H9 (cell line): ENCODE measurements at regions not wholly inside any gene's neighbourhood (a gene's known extent, or its start where the extent isn't known, plus 50 kb on each side); places are given as distances from the start of the nearest gene placed in this dataset.

Experiments used
- DNase-seq: peaks from one replicate; pipeline ENCODE4 v3.0.0-alpha.2; 2017
- H2AFZ ChIP-seq: one replicate; pipeline ENCODE4 v1.6.1; 2013; ENCODE audit warnings: mild to moderate bottlenecking, low read length, control low read depth, moderate library complexity
- H2AK5ac ChIP-seq: 2 replicates; pipeline ENCODE4 v1.6.1; 2013; ENCODE audit warnings: low read length, control low read depth, mixed read lengths; ENCODE audit not compliant: insufficient read length
- H2BK120ac ChIP-seq: one replicate; pipeline ENCODE4 v1.6.1; 2013; ENCODE audit warnings: low read depth, mild to moderate bottlenecking, low read length, control low read depth, inconsistent platforms; ENCODE audit not compliant: poor library complexity, severe bottlenecking
- H2BK12ac ChIP-seq: 2 replicates; pipeline ENCODE4 v1.6.1; 2013; ENCODE audit warnings: low read length, control low read depth, mixed read lengths, low read depth; ENCODE audit not compliant: insufficient read length
- H2BK15ac ChIP-seq: 2 replicates; pipeline ENCODE4 v1.6.1; 2013; ENCODE audit warnings: low read depth, low read length, control low read depth
- H2BK20ac ChIP-seq: one replicate; pipeline ENCODE4 v1.6.1; 2013; ENCODE audit warnings: low read depth, mild to moderate bottlenecking, low read length, control low read depth, inconsistent platforms; ENCODE audit not compliant: poor library complexity, severe bottlenecking
- H2BK5ac ChIP-seq: 2 replicates; pipeline ENCODE4 v1.6.1; 2013; ENCODE audit warnings: low read length, control low read depth, mixed read lengths; ENCODE audit not compliant: insufficient read length
- H3K14ac ChIP-seq: 2 replicates; pipeline ENCODE4 v1.6.1; 2013; ENCODE audit warnings: low read length, control low read depth; ENCODE audit not compliant: insufficient read depth
- H3K18ac ChIP-seq: 2 replicates; pipeline ENCODE4 v1.6.1; 2013; ENCODE audit warnings: low read depth, mild to moderate bottlenecking, mixed read lengths, low read length, control low read depth; ENCODE audit not compliant: insufficient read length
- H3K23ac ChIP-seq: 2 replicates; pipeline ENCODE4 v1.6.1; 2013; ENCODE audit warnings: low read length, control low read depth, mixed read lengths, low read depth; ENCODE audit not compliant: insufficient read length
- H3K23me2 ChIP-seq: 2 replicates; pipeline ENCODE4 v1.6.1; 2013; ENCODE audit warnings: low read depth, mild to moderate bottlenecking, mixed read lengths, low read length, control low read depth; ENCODE audit not compliant: insufficient read length, poor library complexity, severe bottlenecking
- H3K27ac ChIP-seq: 2 replicates; pipeline ENCODE4 v1.5.1; 2013; ENCODE audit warnings: low read length, control low read depth, mixed read lengths, low read depth; ENCODE audit not compliant: insufficient read length
- H3K27me3 ChIP-seq: 2 replicates; pipeline ENCODE4 v1.6.1; 2013; ENCODE audit warnings: low read length, control low read depth, inconsistent platforms; ENCODE audit not compliant: insufficient read depth
- H3K4ac ChIP-seq: 2 replicates; pipeline ENCODE4 v1.6.1; 2013; ENCODE audit warnings: low read depth, mild to moderate bottlenecking, control low read depth, inconsistent platforms, low read length, moderate library complexity
- H3K4me1 ChIP-seq: 2 replicates; pipeline ENCODE4 v1.6.1; 2013; ENCODE audit warnings: low read length, control low read depth, inconsistent platforms; ENCODE audit not compliant: insufficient read depth
- H3K4me2 ChIP-seq: 2 replicates; pipeline ENCODE4 v1.6.1; 2013; ENCODE audit warnings: low read length, control low read depth, mixed read lengths; ENCODE audit not compliant: insufficient read length, insufficient read depth
- H3K56ac ChIP-seq: 2 replicates; pipeline ENCODE4 v1.6.1; 2013; ENCODE audit warnings: low read depth, mild to moderate bottlenecking, mixed read lengths, low read length, control low read depth; ENCODE audit not compliant: insufficient read length
- H3K79me1 ChIP-seq: 2 replicates; pipeline ENCODE4 v1.6.1; 2013; ENCODE audit warnings: low read depth, mild to moderate bottlenecking, moderate library complexity, low read length, control low read depth, inconsistent platforms; ENCODE audit not compliant: insufficient read depth, poor library complexity, severe bottlenecking
- H3K79me2 ChIP-seq: 2 replicates; pipeline ENCODE4 v1.6.1; 2013; ENCODE audit warnings: low read length, control low read depth, inconsistent platforms; ENCODE audit not compliant: insufficient read depth
- H3K9ac ChIP-seq: 2 replicates; pipeline ENCODE4 v1.6.1; 2013; ENCODE audit warnings: low read length, control low read depth, mixed read lengths; ENCODE audit not compliant: insufficient read length; ENCODE audit errors: extremely low read depth
- H3K9me3 ChIP-seq: one replicate; pipeline ENCODE4 v1.6.1; 2013; ENCODE audit warnings: low read depth, low read length, inconsistent platforms; ENCODE audit not compliant: control insufficient read depth
- H3T11ph ChIP-seq: one replicate; pipeline ENCODE4 v1.6.1; 2013; ENCODE audit warnings: mild to moderate bottlenecking, low read length, control low read depth, inconsistent platforms
- H4K20me1 ChIP-seq: one replicate; pipeline ENCODE4 v1.6.1; 2013; ENCODE audit not compliant: control insufficient read depth, insufficient read length, insufficient read depth
- H4K5ac ChIP-seq: 2 replicates; pipeline ENCODE4 v1.6.1; 2013; ENCODE audit warnings: low read depth, mild to moderate bottlenecking, mixed read lengths, low read length, control low read depth; ENCODE audit not compliant: insufficient read length
- H4K8ac ChIP-seq: replicated peaks from 2 replicates; pipeline ENCODE4 v1.6.1; 2013; ENCODE audit warnings: low read length, control low read depth, mixed read lengths, low read depth; ENCODE audit not compliant: insufficient read length
- H4K91ac ChIP-seq: 2 replicates; pipeline ENCODE4 v1.6.1; 2013; ENCODE audit warnings: low read depth, mild to moderate bottlenecking, moderate library complexity, mixed read lengths, low read length, control low read depth; ENCODE audit not compliant: insufficient read length
- H3K27ac Mint-ChIP-seq, 3 experiments: 2 replicates in 2 of 3; 3 replicates in 1 of 3; pipeline ENCODE4 v1.8.0; 2020 to 2021; ENCODE audit warnings: mixed read lengths in 3 of 3, mild to moderate bottlenecking in 1 of 3, moderate library complexity in 1 of 3
- H3K27me3 Mint-ChIP-seq: 2 replicates; pipeline ENCODE4 v1.8.0; 2021; ENCODE audit warnings: low read depth, mild to moderate bottlenecking, moderate library complexity, mixed read lengths
- H3K36me3 Mint-ChIP-seq, 3 experiments: 2 replicates in 2 of 3; 3 replicates in 1 of 3; pipeline ENCODE4 v1.8.0; 2020 to 2021; ENCODE audit warnings: low read depth in 3 of 3, mixed read lengths in 3 of 3; ENCODE audit not compliant: insufficient read depth in 1 of 3
- H3K4me1 Mint-ChIP-seq, 2 experiments: 2 replicates each; pipeline ENCODE4 v1.8.0; 2020; ENCODE audit warnings: mixed read lengths in 2 of 2
- H3K4me3 Mint-ChIP-seq, 2 experiments: 2 replicates in 1 of 2; 3 replicates in 1 of 2; pipeline ENCODE4 v1.8.0; 2020 to 2021; ENCODE audit warnings: mild to moderate bottlenecking in 2 of 2, mixed read lengths in 2 of 2, moderate library complexity in 1 of 2
- H3K9me3 Mint-ChIP-seq, 2 experiments: 2 replicates in 1 of 2; 3 replicates in 1 of 2; pipeline ENCODE4 v1.8.0; 2020; ENCODE audit warnings: mild to moderate bottlenecking in 2 of 2, mixed read lengths in 2 of 2, moderate library complexity in 1 of 2
- WGBS: extraction: QIAGEN DNeasy Blood & Tissue Kit; methylation state at CpG from one replicate; pipeline ENCODE4 v1.1.7; 2013; ENCODE audit warnings: missing lambda C conversion rate, low lambda C conversion rate, mixed read lengths; ENCODE audit not compliant: insufficient read length; ENCODE audit errors: extremely low coverage; 5-methylcytosine and 5-hydroxymethylcytosine counted together
- TF ChIP-seq, protein P1 (sequence below): fragments of 200-600 bp; sonication (generic); conservative IDR thresholded peaks from 3 replicates; pipeline ENCODE4 v1.8.0; 2021; ENCODE audit warnings: antibody characterized with exemption, mild to moderate bottlenecking

DNA sequence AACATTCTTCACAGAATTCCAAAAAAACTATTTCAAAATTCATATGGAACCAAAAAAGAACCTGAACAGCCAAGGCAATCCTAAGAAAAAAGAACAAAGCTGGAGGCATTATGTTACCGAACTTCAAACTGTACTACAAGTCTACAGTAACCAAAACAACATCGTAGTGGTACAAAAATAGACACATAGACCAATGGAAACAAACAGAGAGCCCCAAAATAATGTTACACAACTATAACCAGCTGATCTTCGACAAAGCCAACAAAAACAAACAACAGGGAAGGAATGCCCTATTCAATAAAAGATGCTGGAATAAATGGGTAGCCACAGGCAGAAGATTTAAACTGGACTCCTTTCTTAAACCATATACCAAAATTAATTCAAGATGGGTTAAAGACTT lies 1189.6 kb downstream of the PCDH18 start:
- H3K4me1 ChIP-seq, result no peaks in the 10 kb centered on the region
- H3K56ac ChIP-seq, result no peak overlapping the region
- no peak overlapping the region for H3K9ac ChIP-seq
- DNase-seq, result no peak
- WGBS, result no CpG with 5 or more reads among the region's 3 CpGs
- H2AK5ac ChIP-seq, result no peak overlapping the region
- no peaks in the 10 kb centered on the region; a peak in 1 of 5 replicates for H3K9me3 Mint-ChIP-seq
- no peak overlapping the region for H4K91ac ChIP-seq
- no peak overlapping the region for H3K4me2 ChIP-seq
- H2BK15ac ChIP-seq, result no peak overlapping the region
- H4K8ac ChIP-seq, result no peak overlapping the region
- H3K4me1 Mint-ChIP-seq, result no peaks in the 10 kb centered on the region
- H3K23ac ChIP-seq, result no peak overlapping the region
- no peak overlapping the region for H3K4me3 Mint-ChIP-seq
- no peak overlapping the region for H3K4ac ChIP-seq
- H3K36me3 Mint-ChIP-seq, result peaks cover 0 to 4% (median 3%) of the 10 kb centered on the region in 3 experiments; a peak in 1 of 7 replicates
- no peaks in the 10 kb centered on the region for H3K27me3 ChIP-seq
- no peak overlapping the region for H2BK5ac ChIP-seq
- H4K5ac ChIP-seq, result no peak overlapping the region
- no peaks in the 10 kb centered on the region for H3K79me2 ChIP-seq
- no peak overlapping the region for H2BK120ac ChIP-seq
- no peaks in the 10 kb centered on the region for H3K9me3 ChIP-seq
- TF ChIP-seq, protein P1, sequence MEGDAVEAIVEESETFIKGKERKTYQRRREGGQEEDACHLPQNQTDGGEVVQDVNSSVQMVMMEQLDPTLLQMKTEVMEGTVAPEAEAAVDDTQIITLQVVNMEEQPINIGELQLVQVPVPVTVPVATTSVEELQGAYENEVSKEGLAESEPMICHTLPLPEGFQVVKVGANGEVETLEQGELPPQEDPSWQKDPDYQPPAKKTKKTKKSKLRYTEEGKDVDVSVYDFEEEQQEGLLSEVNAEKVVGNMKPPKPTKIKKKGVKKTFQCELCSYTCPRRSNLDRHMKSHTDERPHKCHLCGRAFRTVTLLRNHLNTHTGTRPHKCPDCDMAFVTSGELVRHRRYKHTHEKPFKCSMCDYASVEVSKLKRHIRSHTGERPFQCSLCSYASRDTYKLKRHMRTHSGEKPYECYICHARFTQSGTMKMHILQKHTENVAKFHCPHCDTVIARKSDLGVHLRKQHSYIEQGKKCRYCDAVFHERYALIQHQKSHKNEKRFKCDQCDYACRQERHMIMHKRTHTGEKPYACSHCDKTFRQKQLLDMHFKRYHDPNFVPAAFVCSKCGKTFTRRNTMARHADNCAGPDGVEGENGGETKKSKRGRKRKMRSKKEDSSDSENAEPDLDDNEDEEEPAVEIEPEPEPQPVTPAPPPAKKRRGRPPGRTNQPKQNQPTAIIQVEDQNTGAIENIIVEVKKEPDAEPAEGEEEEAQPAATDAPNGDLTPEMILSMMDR, result no peak
- H2AFZ ChIP-seq, result no peak overlapping the region
- H3K14ac ChIP-seq, result no peak overlapping the region
- no peak overlapping the region for H2BK12ac ChIP-seq
- H3K79me1 ChIP-seq, result no peaks in the 10 kb centered on the region
- no peaks in the 10 kb centered on the region for H3K23me2 ChIP-seq
- no peak overlapping the region for H3K18ac ChIP-seq
- H3K27ac ChIP-seq, result no peak overlapping the region
- no peaks in the 10 kb centered on the region for H3K27me3 Mint-ChIP-seq
- H2BK20ac ChIP-seq, result no peak overlapping the region
- no peaks in the 10 kb centered on the region for H4K20me1 ChIP-seq
- no peak overlapping the region for H3K27ac Mint-ChIP-seq
- no peak overlapping the region for H3T11ph ChIP-seq
